Mucosa of gallbladder (tissue), 1 donor: ENCODE measurements at regions not wholly inside any gene's neighbourhood (a gene's known extent, or its start where the extent isn't known, plus 50 kb on each side); places are given as distances from the start of the nearest gene placed in this dataset.

Experiments used
- DNase-seq: peaks from one replicate; pipeline ENCODE4 v3.0.0-alpha.2; 2020; ENCODE audit warnings: low spot score
- donor health status: DM: no; HTN: no; CAD: no.

GRCh38 chr11:13220148-13220547 lies 57.4 kb upstream of the BMAL1 start:
- DNase-seq = no peak

- no peak for DNase-seq
Observed at GRCh38 chr11:13221722-13222121, 55.9 kb upstream of the BMAL1 start.

GRCh38 chr11:13222285-13222684 lies 55.3 kb upstream of the BMAL1 start:
- DNase-seq = no peak

GRCh38 chr11:13223112-13223511 lies 54.5 kb upstream of the BMAL1 start:
- no peak for DNase-seq

- DNase-seq = no peak
Observed at GRCh38 chr11:13224324-13224723, 53.3 kb upstream of the BMAL1 start.

- no peak for DNase-seq
Observed at GRCh38 chr11:13225038-13226001, 52.3 kb upstream of the BMAL1 start.

GRCh38 chr11:13227676-13228255 lies 49.8 kb upstream of the BMAL1 start:
- no peak for DNase-seq
